ENCODE measurements at regions not wholly inside any gene's neighbourhood (a gene's known extent, or its start where the extent isn't known, plus 50 kb on each side); places are given as distances from the start of the nearest gene placed in this dataset.

GRCh38 chr3:72261566-72262564 lies 476.9 kb upstream of the PROK2 start:
- Histone ChIP-seq H3F3A (ENCODE audit: insufficient read depth, low read depth) (no peaks in the 10 kb centered on the region), H3K9me2 (ENCODE audit: insufficient read depth) (no peaks in the 10 kb centered on the region), H3K36me3 (ENCODE audit: low read depth) (no peaks in the 10 kb centered on the region), H3K4me2 (no peak overlapping the region), H3K4me1 (replicated peaks; ENCODE audit: insufficient read depth) (no peaks in the 10 kb centered on the region), H3K4me3 (no peak overlapping the region), H4K20me1 (ENCODE audit: insufficient read depth) (no peaks in the 10 kb centered on the region), H3K9me3 (ENCODE audit: insufficient read depth, low read depth) (no peaks in the 10 kb centered on the region), H3K79me2 (ENCODE audit: low read depth) (no peaks in the 10 kb centered on the region), H3K27me3 (ENCODE audit: insufficient read depth, low read depth) (no peaks in the 10 kb centered on the region), H2AFZ (no peak overlapping the region), H3K27ac (no peak overlapping the region)
- ChIA-PET CTCF (no interaction called here), POLR2A (ENCODE audit: unreplicated experiment) (no interaction called here)
- no peak for TF ChIP-seq EZH2 (IDR thresholded peaks at IDR 0.05; ENCODE audit: low read depth)
- no peak for TF ChIP-seq CTCF (conservative IDR thresholded peaks at IDR 0.05)
- intact Hi-C loops (cut with micrococcal nuclease; ENCODE audit: unreplicated experiment): no loop called here
- no peak for DNase-seq
- BruUV-seq (replicated peaks): no TSS peak

GRCh38 chr3:72260588-72260910 lies 475.6 kb upstream of the PROK2 start:
- H3K27ac ChIP-seq: no peak overlapping the region
- no peak for DNase-seq
- no peak overlapping the region for H3K4me3 ChIP-seq
- POLR2A ChIA-PET (ENCODE audit: unreplicated experiment): no interaction called here
- TF ChIP-seq CTCF (conservative IDR thresholded peaks at IDR 0.05): no peak
- TF ChIP-seq EZH2 (IDR thresholded peaks at IDR 0.05; ENCODE audit: low read depth): no peak
- H2AFZ ChIP-seq: no peak overlapping the region
- no peaks in the 10 kb centered on the region for H3K36me3 ChIP-seq (ENCODE audit: low read depth)
- no peaks in the 10 kb centered on the region for H3K9me3 ChIP-seq (ENCODE audit: insufficient read depth, low read depth)
- no TSS peak for BruUV-seq (replicated peaks)
- H3K79me2 ChIP-seq (ENCODE audit: low read depth): no peaks in the 10 kb centered on the region
- H3K27me3 ChIP-seq (ENCODE audit: insufficient read depth, low read depth): no peaks in the 10 kb centered on the region
- H3F3A ChIP-seq (ENCODE audit: insufficient read depth, low read depth): no peaks in the 10 kb centered on the region
- H3K4me1 ChIP-seq (replicated peaks; ENCODE audit: insufficient read depth): no peaks in the 10 kb centered on the region
- no peaks in the 10 kb centered on the region for H4K20me1 ChIP-seq (ENCODE audit: insufficient read depth)
- intact Hi-C loops (cut with micrococcal nuclease; ENCODE audit: unreplicated experiment): no loop called here
- H3K4me2 ChIP-seq: no peak overlapping the region
- CTCF ChIA-PET: no interaction called here
- H3K9me2 ChIP-seq (ENCODE audit: insufficient read depth): no peaks in the 10 kb centered on the region

- Histone ChIP-seq H3F3A (ENCODE audit: insufficient read depth, low read depth) (no peaks in the 10 kb centered on the region), H4K20me1 (ENCODE audit: insufficient read depth) (no peaks in the 10 kb centered on the region), H3K27me3 (ENCODE audit: insufficient read depth, low read depth) (no peaks in the 10 kb centered on the region), H3K9me2 (ENCODE audit: insufficient read depth) (no peaks in the 10 kb centered on the region), H3K4me1 (replicated peaks; ENCODE audit: insufficient read depth) (no peaks in the 10 kb centered on the region), H3K36me3 (ENCODE audit: low read depth) (no peaks in the 10 kb centered on the region), H3K9me3 (ENCODE audit: insufficient read depth, low read depth) (no peaks in the 10 kb centered on the region), H3K4me3 (no peak overlapping the region), H3K27ac (no peak overlapping the region), H2AFZ (no peak overlapping the region), H3K79me2 (ENCODE audit: low read depth) (no peaks in the 10 kb centered on the region), H3K4me2 (no peak overlapping the region)
- CTCF ChIA-PET: no interaction called here
- BruUV-seq (replicated peaks): no TSS peak
- no peak for DNase-seq
- TF ChIP-seq EZH2 (IDR thresholded peaks at IDR 0.05; ENCODE audit: low read depth) (no peak), CTCF (conservative IDR thresholded peaks at IDR 0.05) (no peak)
- intact Hi-C loops (cut with micrococcal nuclease; ENCODE audit: unreplicated experiment): no loop called here
- POLR2A ChIA-PET (ENCODE audit: unreplicated experiment): no interaction called here
Observed at GRCh38 chr3:72259755-72260587, 475.0 kb upstream of the PROK2 start.
